ENCODE measurements at regions not wholly inside any gene's neighbourhood (a gene's known extent, or its start where the extent isn't known, plus 50 kb on each side); places are given as distances from the start of the nearest gene placed in this dataset.

DNA sequence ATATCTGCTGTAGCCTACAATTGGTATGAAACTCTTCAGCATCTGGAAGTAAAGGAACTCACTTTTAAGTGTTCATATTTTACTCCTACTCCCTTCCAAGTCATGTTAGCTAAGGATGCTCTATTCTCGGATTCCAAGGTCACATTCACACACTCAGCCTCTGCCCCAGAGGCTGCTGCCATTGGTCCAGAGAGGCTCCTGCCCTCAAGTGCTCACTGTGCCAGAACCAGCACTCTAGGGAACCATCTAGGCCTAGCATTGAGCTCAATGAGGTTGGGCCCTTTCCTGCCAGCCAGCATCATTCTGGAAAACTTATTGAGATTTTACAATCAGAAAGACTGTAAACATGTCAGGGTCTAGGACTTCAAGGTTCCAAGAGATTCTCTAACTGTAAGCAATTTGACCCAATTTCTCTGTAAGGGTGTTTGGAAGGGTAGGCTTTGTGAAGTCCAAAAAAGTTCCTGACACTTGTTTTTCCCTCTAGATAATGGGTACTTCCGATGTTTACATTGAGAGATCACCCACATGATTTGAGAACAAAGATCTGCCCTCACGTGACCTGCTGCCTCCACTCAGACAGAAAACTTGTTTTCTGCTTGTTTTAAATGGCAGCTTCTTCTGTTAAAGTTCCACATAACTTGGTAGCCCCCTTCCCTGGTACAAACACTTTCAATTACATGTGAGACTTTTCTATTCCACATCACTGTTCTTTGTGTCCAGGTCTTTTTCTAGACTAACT, 94.9 kb downstream of the MAB21L3 start:
- Histone ChIP-seq H3K36me3 (no peaks in the 10 kb centered on the region), H3K9me3 (no peaks in the 10 kb centered on the region), H3K27me3 (no peaks in the 10 kb centered on the region), H3K4me1 (no peaks in the 10 kb centered on the region), H3K27ac (no peak overlapping the region), H3K4me3 (no peak overlapping the region)
- FAIRE-seq = no peak
- 78 to 82% methylated on average over 3 of the region's 3 CpGs for WGBS, 2 donors
- TF ChIP-seq, protein P1, sequence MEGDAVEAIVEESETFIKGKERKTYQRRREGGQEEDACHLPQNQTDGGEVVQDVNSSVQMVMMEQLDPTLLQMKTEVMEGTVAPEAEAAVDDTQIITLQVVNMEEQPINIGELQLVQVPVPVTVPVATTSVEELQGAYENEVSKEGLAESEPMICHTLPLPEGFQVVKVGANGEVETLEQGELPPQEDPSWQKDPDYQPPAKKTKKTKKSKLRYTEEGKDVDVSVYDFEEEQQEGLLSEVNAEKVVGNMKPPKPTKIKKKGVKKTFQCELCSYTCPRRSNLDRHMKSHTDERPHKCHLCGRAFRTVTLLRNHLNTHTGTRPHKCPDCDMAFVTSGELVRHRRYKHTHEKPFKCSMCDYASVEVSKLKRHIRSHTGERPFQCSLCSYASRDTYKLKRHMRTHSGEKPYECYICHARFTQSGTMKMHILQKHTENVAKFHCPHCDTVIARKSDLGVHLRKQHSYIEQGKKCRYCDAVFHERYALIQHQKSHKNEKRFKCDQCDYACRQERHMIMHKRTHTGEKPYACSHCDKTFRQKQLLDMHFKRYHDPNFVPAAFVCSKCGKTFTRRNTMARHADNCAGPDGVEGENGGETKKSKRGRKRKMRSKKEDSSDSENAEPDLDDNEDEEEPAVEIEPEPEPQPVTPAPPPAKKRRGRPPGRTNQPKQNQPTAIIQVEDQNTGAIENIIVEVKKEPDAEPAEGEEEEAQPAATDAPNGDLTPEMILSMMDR (IDR thresholded peaks at IDR 0.05) = no peak
- intact Hi-C loops (cut with DNase I) = no loop called here
- no peak for ATAC-seq
- no peak for DNase-seq

DNA sequence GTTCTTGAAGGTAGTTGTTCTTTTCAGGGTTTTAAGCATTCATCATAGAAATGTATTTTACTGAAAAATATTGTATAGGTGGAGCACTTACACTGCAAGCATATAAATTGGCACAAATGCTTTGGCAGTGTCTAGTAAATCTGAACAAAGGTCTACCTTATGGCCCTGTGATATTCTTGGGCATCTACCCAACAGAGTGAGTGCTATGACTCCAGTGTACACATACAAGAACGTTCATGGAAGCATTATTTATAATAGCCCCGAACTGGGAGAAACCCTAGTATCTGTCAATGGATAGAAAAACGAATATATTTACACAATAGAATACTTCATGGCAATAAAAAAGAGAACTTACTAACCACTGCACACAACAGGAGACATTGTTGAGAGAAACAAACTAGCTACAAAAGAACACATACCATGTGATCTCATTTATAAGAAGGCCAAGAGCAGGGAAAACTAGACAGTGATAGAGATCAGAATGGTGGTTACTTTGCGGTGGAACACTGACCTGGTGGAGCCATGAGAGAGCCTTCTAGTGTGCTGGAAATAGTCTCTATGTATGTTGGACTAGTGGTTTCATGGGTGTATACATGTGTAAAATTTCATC, 96.0 kb downstream of the MAB21L3 start:
- Histone ChIP-seq H3K4me3 (no peak overlapping the region), H3K27ac (no peak overlapping the region), H3K4me1 (no peaks in the 10 kb centered on the region), H3K27me3 (no peaks in the 10 kb centered on the region), H3K9me3 (no peaks in the 10 kb centered on the region), H3K36me3 (no peaks in the 10 kb centered on the region)
- ATAC-seq (peak in 1 of 4 donors; percentile 37), DNase-seq (no peak), FAIRE-seq (no peak)
- TF ChIP-seq, protein P1 (IDR thresholded peaks at IDR 0.05) = no peak
- intact Hi-C loops (cut with DNase I) = no loop called here
- WGBS, 2 donors = 38 to 39% methylated on average over 4 of the region's 4 CpGs

DNA sequence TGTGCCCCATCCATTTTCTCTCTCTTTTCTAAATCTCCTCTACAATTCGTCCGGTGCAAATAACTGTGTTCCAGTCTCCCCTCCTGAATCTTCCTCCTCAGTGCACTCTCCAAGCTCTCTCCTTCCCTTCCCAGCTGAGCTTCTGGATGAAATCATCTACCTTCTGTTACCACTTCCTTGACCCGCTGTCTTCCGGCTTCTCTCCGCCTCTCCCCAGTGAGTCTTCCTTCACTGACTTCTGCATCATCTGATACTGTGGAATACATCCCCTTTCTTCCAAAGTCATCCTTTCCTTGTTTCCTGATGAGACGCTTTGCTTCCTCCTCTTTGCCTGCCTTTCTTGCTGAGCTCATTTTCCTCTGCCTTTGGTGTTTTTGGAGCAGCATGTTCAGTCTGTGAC, 96.9 kb downstream of the MAB21L3 start:
- DNase-seq (no peak), ATAC-seq (no peak), FAIRE-seq (no peak)
- no peak overlapping the region for H3K27ac ChIP-seq
- intact Hi-C loops (cut with DNase I) = no loop called here
- no peaks in the 10 kb centered on the region for H3K27me3 ChIP-seq
- H3K9me3 ChIP-seq = no peaks in the 10 kb centered on the region
- no peaks in the 10 kb centered on the region for H3K4me1 ChIP-seq
- H3K4me3 ChIP-seq = no peak overlapping the region
- TF ChIP-seq, protein P1 (IDR thresholded peaks at IDR 0.05) = no peak
- no peaks in the 10 kb centered on the region for H3K36me3 ChIP-seq
- WGBS, 2 donors = 89 to 96% methylated on average over 6 of the region's 6 CpGs

DNA sequence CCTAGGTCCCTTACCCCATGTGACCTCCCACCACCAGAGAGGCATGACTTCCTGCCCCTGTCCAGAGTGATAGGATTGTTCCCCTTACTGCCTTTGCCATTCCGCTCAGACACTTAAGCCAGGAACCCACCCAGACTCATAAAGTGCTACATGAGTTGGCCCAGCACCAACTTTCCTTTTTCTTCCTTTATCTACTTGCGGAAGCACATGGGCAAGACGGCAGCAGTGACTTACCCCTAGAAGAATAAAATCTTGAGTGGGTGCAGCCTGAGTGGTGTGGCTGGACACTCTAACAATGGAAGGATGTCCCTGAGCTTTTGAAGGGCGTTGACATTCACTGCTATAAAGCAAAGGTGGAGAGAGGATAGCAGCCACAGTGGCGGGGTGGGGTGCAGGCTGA, 100.1 kb downstream of the MAB21L3 start:
- FAIRE-seq (no peak), DNase-seq (no peak), ATAC-seq (no peak)
- H3K9me3 ChIP-seq = no peaks in the 10 kb centered on the region
- no peak overlapping the region for H3K27ac ChIP-seq
- TF ChIP-seq, protein P1 (IDR thresholded peaks at IDR 0.05) = no peak
- intact Hi-C loops (cut with DNase I) = no loop called here
- no peak overlapping the region for H3K4me3 ChIP-seq
- no peaks in the 10 kb centered on the region for H3K36me3 ChIP-seq
- H3K4me1 ChIP-seq = no peaks in the 10 kb centered on the region
- WGBS, 2 donors = 82 to 87% methylated on average over 5 of the region's 5 CpGs
- H3K27me3 ChIP-seq = no peaks in the 10 kb centered on the region

DNA sequence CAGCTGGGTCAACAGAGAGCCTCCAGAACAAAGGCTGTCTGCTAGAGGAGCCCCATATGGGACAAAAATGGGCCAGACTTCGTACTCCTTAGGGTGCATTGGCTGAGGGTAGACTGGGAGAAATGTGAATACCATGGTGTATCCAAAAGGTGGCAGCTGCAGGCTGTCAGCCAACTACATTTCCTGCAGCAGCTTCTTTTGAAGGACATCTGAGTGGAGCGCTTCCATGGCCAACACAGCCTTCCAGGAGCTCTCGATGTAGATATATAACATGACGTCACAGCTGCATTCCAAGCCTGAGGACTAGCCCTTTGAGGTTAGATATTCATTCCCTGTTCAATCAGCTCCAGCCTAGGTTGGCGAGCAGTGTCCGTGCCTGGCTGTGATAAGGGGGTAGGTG, 107.7 kb downstream of the MAB21L3 start:
- 15 to 35% methylated on average over 6 of the region's 6 CpGs for WGBS, 2 donors
- no peak overlapping the region for H3K27ac ChIP-seq
- no peaks in the 10 kb centered on the region for H3K36me3 ChIP-seq
- no peaks in the 10 kb centered on the region for H3K9me3 ChIP-seq
- DNase-seq (peak in 5 of 6 donors; percentile 37 to 69 (median 49)), ATAC-seq (peak; percentile 64 to 91 (median 86)), FAIRE-seq (no peak)
- H3K4me1 ChIP-seq = peaks cover 0 to 5% (median 0%) of the 10 kb centered on the region in 3 donors
- TF ChIP-seq, protein P1 (IDR thresholded peaks at IDR 0.05) = no peak
- no peak overlapping the region for H3K4me3 ChIP-seq
- intact Hi-C loops (cut with DNase I) = no loop called here
- no peaks in the 10 kb centered on the region for H3K27me3 ChIP-seq
